VCaP (cell line): ENCODE measurements at regions not wholly inside any gene's neighbourhood (a gene's known extent, or its start where the extent isn't known, plus 50 kb on each side); places are given as distances from the start of the nearest gene placed in this dataset.

ENCODE experiments used
- H3K27ac ChIP-seq: fragments of 450-650 bp; 2 replicates; pipeline ENCODE4 v1.5.1; 2017
- TF ChIP-seq, protein P1 (sequence below): fragments of 450-650 bp; conservative IDR thresholded peaks from 2 replicates; pipeline ENCODE4 v1.5.1; 2017; ENCODE audit warnings: mild to moderate bottlenecking, moderate library complexity

DNA sequence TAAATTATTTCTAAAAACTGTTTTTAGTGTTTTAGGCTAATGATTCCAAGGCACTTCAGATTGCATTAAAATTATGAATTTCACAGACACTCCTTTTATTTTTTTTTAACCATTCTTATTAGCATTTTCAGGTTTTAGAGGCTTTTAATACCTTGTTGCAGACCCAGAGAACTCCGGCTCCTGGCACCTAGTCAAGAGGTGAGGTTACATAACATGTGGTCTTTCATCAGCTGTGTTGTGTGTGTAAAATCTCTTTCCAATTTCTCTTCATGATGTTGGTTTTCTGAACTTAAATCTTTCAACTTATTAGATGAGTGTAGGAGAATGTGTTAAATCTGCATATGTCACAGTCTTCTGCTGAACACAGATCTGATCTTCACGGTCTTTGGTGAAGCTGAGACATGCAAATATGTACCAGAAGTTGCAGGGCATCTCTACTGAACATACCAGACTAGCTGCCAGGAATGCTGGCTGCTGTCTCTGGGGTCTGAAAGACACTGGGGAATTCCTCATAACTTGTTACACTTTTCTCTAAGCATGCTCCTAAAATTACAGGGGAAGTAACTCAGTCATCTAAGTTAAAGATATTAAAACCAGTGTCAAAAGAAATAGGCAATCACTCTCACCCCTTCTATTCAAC lies 1165.3 kb downstream of the EFNB2 start:
- TF ChIP-seq, protein P1, sequence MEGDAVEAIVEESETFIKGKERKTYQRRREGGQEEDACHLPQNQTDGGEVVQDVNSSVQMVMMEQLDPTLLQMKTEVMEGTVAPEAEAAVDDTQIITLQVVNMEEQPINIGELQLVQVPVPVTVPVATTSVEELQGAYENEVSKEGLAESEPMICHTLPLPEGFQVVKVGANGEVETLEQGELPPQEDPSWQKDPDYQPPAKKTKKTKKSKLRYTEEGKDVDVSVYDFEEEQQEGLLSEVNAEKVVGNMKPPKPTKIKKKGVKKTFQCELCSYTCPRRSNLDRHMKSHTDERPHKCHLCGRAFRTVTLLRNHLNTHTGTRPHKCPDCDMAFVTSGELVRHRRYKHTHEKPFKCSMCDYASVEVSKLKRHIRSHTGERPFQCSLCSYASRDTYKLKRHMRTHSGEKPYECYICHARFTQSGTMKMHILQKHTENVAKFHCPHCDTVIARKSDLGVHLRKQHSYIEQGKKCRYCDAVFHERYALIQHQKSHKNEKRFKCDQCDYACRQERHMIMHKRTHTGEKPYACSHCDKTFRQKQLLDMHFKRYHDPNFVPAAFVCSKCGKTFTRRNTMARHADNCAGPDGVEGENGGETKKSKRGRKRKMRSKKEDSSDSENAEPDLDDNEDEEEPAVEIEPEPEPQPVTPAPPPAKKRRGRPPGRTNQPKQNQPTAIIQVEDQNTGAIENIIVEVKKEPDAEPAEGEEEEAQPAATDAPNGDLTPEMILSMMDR: no peak
- no peak overlapping the region for H3K27ac ChIP-seq

DNA sequence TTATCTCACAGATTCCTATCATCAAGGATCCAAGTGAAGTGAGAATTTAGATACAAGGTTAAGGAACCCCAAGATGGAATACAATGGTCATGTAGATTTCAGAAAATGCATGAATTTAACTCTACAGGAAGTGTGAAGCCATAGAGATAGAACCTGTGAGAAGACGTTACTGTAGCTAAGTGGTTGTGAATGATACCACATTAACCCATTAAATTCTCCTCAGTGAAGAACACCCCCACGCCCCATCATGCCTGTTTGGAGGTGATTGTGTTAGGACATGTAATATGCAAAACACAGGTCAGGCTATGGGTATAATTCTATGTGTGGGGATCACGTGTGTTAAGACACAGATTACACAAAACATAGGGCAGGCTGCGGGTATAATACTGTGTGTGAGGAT lies 1166.7 kb downstream of the EFNB2 start:
- TF ChIP-seq, protein P1: no peak
- H3K27ac ChIP-seq: no peak overlapping the region

DNA sequence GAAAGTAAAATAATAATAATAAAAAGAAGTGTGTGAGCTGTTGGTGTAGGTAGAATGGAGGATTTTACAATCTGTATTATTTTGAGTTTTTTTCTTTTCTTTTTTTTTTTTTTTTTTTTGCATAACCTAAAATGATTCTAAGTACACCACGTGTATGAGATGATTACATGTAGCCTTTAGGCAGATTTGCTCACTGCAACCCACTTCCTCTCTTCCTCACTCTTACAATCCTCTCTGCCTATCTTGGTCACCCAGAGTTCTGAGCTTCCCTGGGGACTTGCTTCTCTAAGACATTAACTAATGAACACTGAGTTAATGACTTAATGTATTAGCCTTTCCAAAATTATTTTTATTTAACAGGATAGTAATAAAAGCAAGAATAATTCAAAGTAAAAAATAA lies 1169.6 kb downstream of the EFNB2 start:
- H3K27ac ChIP-seq: no peak overlapping the region
- TF ChIP-seq, protein P1: no peak

DNA sequence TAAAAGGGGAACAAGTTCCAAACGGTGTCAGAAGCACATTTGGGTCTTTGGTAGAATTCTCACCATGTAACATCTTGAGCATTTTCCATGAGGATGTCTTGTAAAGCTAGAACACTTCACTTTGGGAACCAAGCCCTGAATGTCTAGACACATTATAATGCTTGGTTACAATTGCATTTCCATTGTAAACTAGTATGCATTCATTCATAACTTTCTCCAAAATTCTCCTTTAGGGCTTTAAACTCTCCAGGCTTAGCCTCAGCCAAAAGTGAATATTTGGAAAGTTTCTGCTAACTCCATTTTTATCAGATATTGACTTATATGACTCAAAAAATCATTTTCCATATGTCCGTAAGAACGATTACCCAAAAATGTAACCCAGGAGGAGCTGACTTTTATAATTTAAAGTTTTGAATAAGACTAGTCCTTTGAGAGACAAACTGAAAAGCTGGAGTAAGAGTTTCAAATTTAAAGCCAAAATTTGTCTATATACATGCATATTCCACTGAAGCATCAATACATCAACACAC lies 1170.4 kb downstream of the EFNB2 start:
- TF ChIP-seq, protein P1: no peak
- H3K27ac ChIP-seq: no peak overlapping the region

DNA sequence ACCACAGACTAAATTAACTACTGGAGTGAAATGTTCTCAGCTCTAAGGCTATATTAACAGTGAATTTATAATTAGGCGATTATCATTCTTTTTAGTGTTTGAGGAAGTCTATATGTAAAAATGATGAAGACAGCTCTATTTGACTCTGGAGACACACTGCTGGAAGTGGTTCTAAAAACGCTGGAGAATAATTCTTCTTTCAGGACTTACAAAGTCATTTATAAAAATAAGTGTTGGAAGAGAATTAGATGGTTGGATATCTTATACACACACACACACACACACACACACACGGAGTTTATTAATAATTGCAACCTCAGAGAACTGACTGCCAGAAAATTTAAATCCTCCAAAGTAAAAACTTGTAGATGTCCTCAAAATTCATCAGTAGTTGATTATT lies 1171.3 kb downstream of the EFNB2 start:
- TF ChIP-seq, protein P1: no peak
- no peak overlapping the region for H3K27ac ChIP-seq

DNA sequence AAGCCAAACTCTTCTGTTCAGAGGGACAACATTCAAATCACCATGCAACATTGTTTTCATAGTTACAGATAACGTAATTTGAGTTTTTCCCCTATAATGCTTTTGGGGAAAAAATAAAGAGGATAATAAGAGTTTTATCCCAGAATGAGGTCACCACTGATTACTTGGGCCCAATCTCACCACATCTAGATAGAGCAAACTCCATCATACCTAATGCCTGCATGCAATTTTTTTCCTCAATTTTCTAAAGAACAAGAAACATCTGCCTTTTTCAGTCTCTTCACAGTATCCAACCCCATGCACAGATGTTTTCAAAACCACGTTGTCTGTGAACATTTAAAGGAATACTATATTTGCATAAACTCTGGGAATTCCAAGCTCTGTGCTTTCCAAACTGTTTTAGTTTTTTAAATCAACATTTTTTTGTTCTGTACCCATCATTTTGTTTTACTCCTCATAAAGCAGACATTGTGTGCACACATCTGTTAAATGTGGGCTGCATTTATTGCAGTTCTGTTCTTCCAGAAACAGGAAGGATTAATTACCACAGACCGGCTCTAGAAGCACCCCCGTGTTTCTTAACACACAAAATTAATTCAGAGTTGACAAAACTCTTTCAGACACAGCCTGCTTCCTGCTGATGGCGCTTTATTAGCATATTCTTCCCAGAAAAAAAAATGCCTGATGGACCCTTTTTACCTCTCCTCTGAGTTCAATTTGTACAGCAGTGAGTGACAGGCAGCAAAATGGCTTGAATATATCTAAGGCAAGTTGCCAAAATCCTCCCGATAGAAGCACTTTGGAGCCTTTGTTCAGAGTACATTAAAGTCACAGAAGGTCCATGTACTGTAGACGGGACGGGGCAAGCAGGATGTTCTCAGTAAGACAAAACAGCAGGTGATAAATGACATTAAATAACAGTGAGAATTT lies 1171.9 kb downstream of the EFNB2 start:
- TF ChIP-seq, protein P1: no peak
- no peak overlapping the region for H3K27ac ChIP-seq

DNA sequence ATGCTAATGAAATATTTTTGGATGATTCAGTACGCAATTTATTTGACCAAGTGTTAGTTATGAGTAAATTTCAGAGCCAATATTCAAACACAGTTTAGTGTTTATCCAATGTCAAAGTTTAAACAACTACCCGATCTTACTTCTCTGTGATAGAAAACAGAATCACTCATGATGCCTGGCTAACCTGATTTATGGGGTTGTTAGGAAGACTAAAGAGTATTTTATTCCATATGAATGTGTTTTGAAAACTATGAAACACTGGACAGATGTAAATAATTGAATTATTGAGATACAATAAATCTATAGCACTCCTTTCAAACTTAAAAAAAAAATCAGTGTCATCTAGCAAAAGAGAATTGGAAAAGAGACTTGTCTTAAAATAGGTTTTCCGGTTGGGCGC lies 1181.8 kb downstream of the EFNB2 start:
- no peak overlapping the region for H3K27ac ChIP-seq
- TF ChIP-seq, protein P1: no peak
